Glutamatergic neuron (in vitro differentiated cells): ENCODE measurements at regions not wholly inside any gene's neighbourhood (a gene's known extent, or its start where the extent isn't known, plus 50 kb on each side); places are given as distances from the start of the nearest gene placed in this dataset.
"Not testable (repeated sequence)": the region's sequence is repeated elsewhere in the genome, so short reads cannot be mapped to it uniquely, and the experiment has no call there.

ENCODE experiments used
- DNase-seq: peaks from one replicate; pipeline ENCODE4 v3.0.0; 2022
- H3K27ac Mint-ChIP-seq: one replicate; pipeline ENCODE4 v1.8.0; 2020; ENCODE audit warnings: mild to moderate bottlenecking, mixed read lengths, inconsistent platforms; ENCODE audit not compliant: unreplicated experiment
- H3K27me3 Mint-ChIP-seq: one replicate; pipeline ENCODE4 v1.8.0; 2020; ENCODE audit warnings: mild to moderate bottlenecking, moderate library complexity, mixed read lengths, inconsistent platforms; ENCODE audit not compliant: unreplicated experiment
- H3K36me3 Mint-ChIP-seq: one replicate; pipeline ENCODE4 v1.8.0; 2020; ENCODE audit warnings: mild to moderate bottlenecking, mixed read lengths, inconsistent platforms; ENCODE audit not compliant: unreplicated experiment
- H3K4me1 Mint-ChIP-seq: one replicate; pipeline ENCODE4 v1.8.0; 2020; ENCODE audit warnings: mild to moderate bottlenecking, low read depth, mixed read lengths, inconsistent platforms; ENCODE audit not compliant: unreplicated experiment
- H3K4me3 Mint-ChIP-seq: one replicate; pipeline ENCODE4 v1.8.0; 2020; ENCODE audit warnings: mild to moderate bottlenecking, mixed read lengths, inconsistent platforms; ENCODE audit not compliant: unreplicated experiment
- H3K9me3 Mint-ChIP-seq: one replicate; pipeline ENCODE4 v1.8.0; 2020; ENCODE audit warnings: mild to moderate bottlenecking, moderate library complexity, mixed read lengths, inconsistent platforms; ENCODE audit not compliant: unreplicated experiment
- TF ChIP-seq, protein P1 (sequence below): fragments of 200-600 bp; sonication (generic); IDR thresholded peaks from one replicate; pipeline ENCODE4 v1.5.0; 2021; ENCODE audit not compliant: partially characterized antibody, unreplicated experiment

DNA sequence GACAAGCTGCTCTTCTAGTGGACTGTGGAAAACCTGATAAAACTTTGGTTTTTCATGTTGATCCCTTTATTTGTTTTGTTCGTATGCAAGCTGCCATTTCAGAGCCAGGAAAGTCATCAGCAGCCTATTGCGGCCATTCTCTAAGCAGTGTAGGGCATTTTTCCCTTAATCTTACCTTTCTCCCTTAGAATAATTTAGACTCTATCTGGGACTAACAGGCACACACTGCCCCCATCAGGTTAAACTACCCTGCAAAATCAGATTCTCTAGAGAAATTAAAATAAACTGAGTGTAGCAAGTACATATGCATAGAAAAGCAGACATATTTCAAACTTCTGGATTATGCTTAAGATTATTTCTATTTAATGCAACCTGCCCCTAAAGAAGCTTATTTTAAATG, 347.5 kb downstream of the METTL4 start:
- Mint-ChIP-seq H3K36me3 (no peaks in the 10 kb centered on the region), H3K4me3 (no peak overlapping the region), H3K27me3 (no peaks in the 10 kb centered on the region), H3K27ac (no peak overlapping the region), H3K4me1 (peaks cover 6% of the 10 kb centered on the region), H3K9me3 (peaks cover 1% of the 10 kb centered on the region)
- peak; percentile 32 for DNase-seq
- TF ChIP-seq, protein P1, sequence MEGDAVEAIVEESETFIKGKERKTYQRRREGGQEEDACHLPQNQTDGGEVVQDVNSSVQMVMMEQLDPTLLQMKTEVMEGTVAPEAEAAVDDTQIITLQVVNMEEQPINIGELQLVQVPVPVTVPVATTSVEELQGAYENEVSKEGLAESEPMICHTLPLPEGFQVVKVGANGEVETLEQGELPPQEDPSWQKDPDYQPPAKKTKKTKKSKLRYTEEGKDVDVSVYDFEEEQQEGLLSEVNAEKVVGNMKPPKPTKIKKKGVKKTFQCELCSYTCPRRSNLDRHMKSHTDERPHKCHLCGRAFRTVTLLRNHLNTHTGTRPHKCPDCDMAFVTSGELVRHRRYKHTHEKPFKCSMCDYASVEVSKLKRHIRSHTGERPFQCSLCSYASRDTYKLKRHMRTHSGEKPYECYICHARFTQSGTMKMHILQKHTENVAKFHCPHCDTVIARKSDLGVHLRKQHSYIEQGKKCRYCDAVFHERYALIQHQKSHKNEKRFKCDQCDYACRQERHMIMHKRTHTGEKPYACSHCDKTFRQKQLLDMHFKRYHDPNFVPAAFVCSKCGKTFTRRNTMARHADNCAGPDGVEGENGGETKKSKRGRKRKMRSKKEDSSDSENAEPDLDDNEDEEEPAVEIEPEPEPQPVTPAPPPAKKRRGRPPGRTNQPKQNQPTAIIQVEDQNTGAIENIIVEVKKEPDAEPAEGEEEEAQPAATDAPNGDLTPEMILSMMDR: peak; percentile 46

DNA sequence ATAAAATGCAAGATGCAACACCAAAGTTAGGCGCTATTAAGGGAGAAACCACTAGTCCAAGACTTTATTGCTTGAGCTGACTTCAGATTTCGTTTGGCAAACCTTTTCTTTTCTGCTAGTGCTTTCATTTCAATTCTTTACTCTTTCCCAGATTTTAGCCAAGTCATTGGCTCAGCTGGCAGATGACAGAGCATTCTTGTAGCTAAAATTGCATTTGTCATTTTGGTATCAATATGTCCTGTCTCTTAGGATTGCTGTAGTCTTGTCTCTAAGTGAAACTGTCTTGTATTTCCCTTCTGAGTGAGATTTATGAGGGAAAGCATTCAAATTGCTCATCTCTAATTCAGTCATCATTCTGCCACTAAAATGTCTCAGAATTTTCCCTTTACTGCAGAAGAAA, 335.1 kb downstream of the METTL4 start:
- Mint-ChIP-seq H3K27me3 (peaks cover 3% of the 10 kb centered on the region), H3K27ac (no peak overlapping the region), H3K4me3 (no peak overlapping the region), H3K36me3 (no peaks in the 10 kb centered on the region), H3K4me1 (no peaks in the 10 kb centered on the region), H3K9me3 (no peaks in the 10 kb centered on the region)
- DNase-seq: no peak
- TF ChIP-seq, protein P1: no peak

DNA sequence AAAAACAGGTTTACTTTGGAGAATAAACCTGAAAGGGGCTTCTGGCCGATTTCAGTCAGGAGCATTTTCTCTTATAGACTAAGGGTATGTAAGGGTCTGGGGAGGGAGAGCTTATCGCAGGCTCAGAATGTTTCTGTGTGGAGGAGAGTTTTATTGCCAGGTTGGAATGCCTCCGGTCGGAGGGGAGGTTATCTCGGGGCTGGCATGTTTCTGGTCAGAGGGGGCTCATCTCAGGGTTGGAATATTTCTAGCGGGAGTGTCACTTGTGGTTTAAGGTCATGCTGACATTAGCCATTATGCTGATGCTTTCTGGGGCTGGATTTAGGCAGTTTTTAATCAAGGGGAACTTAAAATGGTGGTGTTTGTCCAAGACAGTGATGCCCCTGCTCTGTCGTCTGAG, 333.6 kb downstream of the METTL4 start:
- no peaks in the 10 kb centered on the region for H3K4me1 Mint-ChIP-seq

DNA sequence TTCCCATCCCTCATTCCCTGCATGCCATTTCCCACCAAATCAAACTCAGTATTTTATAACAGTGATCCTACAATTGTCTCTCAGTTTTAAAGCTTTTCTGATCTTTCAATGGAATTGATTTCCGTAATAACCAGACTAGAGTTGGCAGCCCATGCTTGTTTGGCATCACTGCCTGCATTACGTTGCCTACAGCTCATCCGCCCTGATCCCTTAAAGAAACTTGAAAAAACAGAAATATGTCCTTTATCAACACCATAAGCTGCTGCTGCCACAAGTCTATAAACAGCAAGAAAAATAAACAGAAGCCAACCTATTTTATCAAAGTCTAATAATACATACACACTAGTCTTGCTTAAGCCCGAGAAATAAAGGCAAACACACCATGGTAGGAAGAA, 331.0 kb downstream of the METTL4 start:
- H3K36me3 Mint-ChIP-seq: no peaks in the 10 kb centered on the region
- H3K27ac Mint-ChIP-seq: no peak overlapping the region
- no peaks in the 10 kb centered on the region for H3K4me1 Mint-ChIP-seq

More for the DNA sequence above, 333.6 kb downstream of the METTL4 start:
- Mint-ChIP-seq H3K4me3 (no peak overlapping the region), H3K27ac (no peak overlapping the region), H3K36me3 (no peaks in the 10 kb centered on the region), H3K27me3 (peaks cover 3% of the 10 kb centered on the region), H3K9me3 (no peaks in the 10 kb centered on the region)
- TF ChIP-seq, protein P1: no peak
- no peak for DNase-seq

DNA sequence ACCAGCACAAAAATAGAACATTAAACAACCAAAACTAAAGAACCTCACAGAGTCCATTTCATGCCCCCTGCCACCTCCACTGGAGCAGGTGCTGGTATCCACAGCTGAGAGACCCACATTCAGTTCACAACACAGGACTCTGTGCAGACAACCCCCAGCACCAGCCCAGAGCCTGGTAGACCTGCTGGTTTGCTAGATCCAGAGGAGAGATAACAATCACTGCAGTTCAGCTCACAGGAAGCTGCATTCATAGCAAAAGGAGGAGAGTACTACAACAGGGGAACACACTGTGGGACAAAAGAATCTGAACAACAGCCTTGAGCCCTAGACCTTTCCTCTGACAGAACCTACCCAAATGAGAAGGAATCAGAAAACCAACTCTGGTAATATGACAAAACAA, 326.7 kb downstream of the METTL4 start:
- no peak overlapping the region for H3K4me3 Mint-ChIP-seq
- no peaks in the 10 kb centered on the region for H3K36me3 Mint-ChIP-seq
- TF ChIP-seq, protein P1: no peak
- peaks cover 3% of the 10 kb centered on the region for H3K27me3 Mint-ChIP-seq
- peaks cover 2% of the 10 kb centered on the region for H3K9me3 Mint-ChIP-seq
- no peaks in the 10 kb centered on the region for H3K4me1 Mint-ChIP-seq
- no peak overlapping the region for H3K27ac Mint-ChIP-seq
- DNase-seq: no peak

More for the DNA sequence above, 331.0 kb downstream of the METTL4 start:
- Mint-ChIP-seq H3K4me3 (no peak overlapping the region), H3K9me3 (no peaks in the 10 kb centered on the region), H3K27me3 (peaks cover 3% of the 10 kb centered on the region)
- TF ChIP-seq, protein P1: no peak
- DNase-seq: no peak

DNA sequence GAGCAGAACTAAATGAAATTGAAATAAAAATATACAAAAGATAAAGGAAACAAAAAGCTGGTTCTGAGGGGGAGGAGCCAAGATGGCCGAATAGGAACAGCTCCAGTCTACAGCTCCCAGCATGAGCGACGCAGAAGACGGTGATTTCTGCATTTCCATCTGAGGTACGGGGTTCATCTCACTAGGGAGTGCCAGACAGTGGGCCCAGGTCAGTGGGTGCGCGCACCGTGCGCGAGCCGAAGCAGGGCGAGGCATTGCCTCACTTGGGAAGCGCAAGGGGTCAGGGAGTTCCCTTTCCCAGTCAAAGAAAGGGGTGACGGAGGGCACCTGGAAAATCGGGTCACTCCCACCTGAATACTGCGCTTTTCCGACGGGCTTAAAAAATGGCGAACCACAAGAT, 324.2 kb downstream of the METTL4 start:
- H3K4me1 Mint-ChIP-seq, H3K27ac Mint-ChIP-seq, H3K4me3 Mint-ChIP-seq, H3K27me3 Mint-ChIP-seq, DNase-seq, H3K9me3 Mint-ChIP-seq, H3K36me3 Mint-ChIP-seq: not testable (repeated sequence)
